GM18909 (cell line): ENCODE measurements at regions not wholly inside any gene's neighbourhood (a gene's known extent, or its start where the extent isn't known, plus 50 kb on each side); places are given as distances from the start of the nearest gene placed in this dataset.

Experiments
- ATAC-seq: cut with Tn5 transposase; IDR thresholded peaks from one replicate; pipeline ENCODE4 v1.9.1; 2021; ENCODE audit warnings: mild to moderate bottlenecking; ENCODE audit not compliant: unreplicated experiment, poor library complexity

- no peak for ATAC-seq
These were observed 289.5 kb upstream of the GRM7 start for GRCh38 chr3:6571448-6571847.

- no peak for ATAC-seq
These were observed 283.3 kb upstream of the GRM7 start for GRCh38 chr3:6577584-6577983.

GRCh38 chr3:6578526-6578925, 282.4 kb upstream of the GRM7 start:
- ATAC-seq = no peak

- ATAC-seq = no peak
These were observed 280.1 kb upstream of the GRM7 start for GRCh38 chr3:6580808-6581207.

GRCh38 chr3:6585360-6585759, 275.6 kb upstream of the GRM7 start:
- ATAC-seq = no peak

GRCh38 chr3:6600237-6600636, 260.7 kb upstream of the GRM7 start:
- ATAC-seq = no peak

GRCh38 chr3:6601374-6601773, 259.5 kb upstream of the GRM7 start:
- ATAC-seq = no peak

GRCh38 chr3:6602329-6602728, 258.6 kb upstream of the GRM7 start:
- ATAC-seq = no peak

GRCh38 chr3:6605227-6605626, 255.7 kb upstream of the GRM7 start:
- ATAC-seq = no peak

GRCh38 chr3:6608843-6609242, 252.1 kb upstream of the GRM7 start:
- no peak for ATAC-seq

- ATAC-seq = no peak
These were observed 248.8 kb upstream of the GRM7 start for GRCh38 chr3:6612034-6612616.

GRCh38 chr3:6622260-6622659, 238.7 kb upstream of the GRM7 start:
- no peak for ATAC-seq

- no peak for ATAC-seq
These were observed 238.2 kb upstream of the GRM7 start for GRCh38 chr3:6622712-6623111.

GRCh38 chr3:6631376-6631775, 229.5 kb upstream of the GRM7 start:
- no peak for ATAC-seq

- ATAC-seq = no peak
These were observed 220.0 kb upstream of the GRM7 start for GRCh38 chr3:6640907-6641306.

- ATAC-seq = no peak
These were observed 216.6 kb upstream of the GRM7 start for GRCh38 chr3:6644070-6644929.

GRCh38 chr3:6654670-6655069, 206.2 kb upstream of the GRM7 start:
- no peak for ATAC-seq

- ATAC-seq = no peak
These were observed 205.6 kb upstream of the GRM7 start for GRCh38 chr3:6655275-6655674.

- no peak for ATAC-seq
These were observed 203.3 kb upstream of the GRM7 start for GRCh38 chr3:6657591-6657990.

- ATAC-seq = no peak
These were observed 193.6 kb upstream of the GRM7 start for GRCh38 chr3:6667354-6667753.

GRCh38 chr3:6671363-6671762, 189.6 kb upstream of the GRM7 start:
- ATAC-seq = no peak

GRCh38 chr3:6679510-6679909, 181.4 kb upstream of the GRM7 start:
- peak; percentile 35 for ATAC-seq
